Kidney (tissue), 13 donors: ENCODE measurements at regions not wholly inside any gene's neighbourhood (a gene's known extent, or its start where the extent isn't known, plus 50 kb on each side); places are given as distances from the start of the nearest gene placed in this dataset.

ENCODE experiments used
- DNase-seq, 5 donors: peaks; one replicate each; pipeline ENCODE4 v3.0.0-alpha.2; 2013 to 2020
- FAIRE-seq: peaks from 2 replicates; lab custom pipeline; 2012; peaks lifted over from hg19 to GRCh38; lab: Jason Lieb, UNC
- H3K27ac ChIP-seq, 2 donors: one replicate each; pipeline ENCODE4 v1.7.0; 2013; ENCODE audit warnings: low read depth in 2 of 2, low read length in 2 of 2, inconsistent platforms in 1 of 2
- H3K27me3 ChIP-seq: one replicate; pipeline ENCODE4 v1.7.1; 2013; ENCODE audit warnings: low read length, inconsistent platforms; ENCODE audit not compliant: control insufficient read depth, insufficient read depth
- H3K36me3 ChIP-seq, 3 donors: one replicate each; pipeline versions ENCODE4 v1.7.0 to v1.7.1; 2013; ENCODE audit warnings: low read length in 3 of 3, control low read depth in 1 of 3, inconsistent platforms in 1 of 3; ENCODE audit not compliant: insufficient read depth in 3 of 3, control insufficient read depth in 2 of 3
- H3K4me1 ChIP-seq, 3 donors: one replicate each; pipeline versions ENCODE4 v1.7.0 to v1.7.1; 2013; ENCODE audit warnings: low read length in 3 of 3, inconsistent platforms in 1 of 3, low read depth in 1 of 3; ENCODE audit not compliant: control insufficient read depth in 2 of 3, insufficient read depth in 2 of 3
- H3K4me3 ChIP-seq, 3 donors: one replicate each; pipeline versions ENCODE4 v1.7.0 to v1.8.1; 2013; ENCODE audit warnings: low read length in 3 of 3, control low read depth in 1 of 3, inconsistent platforms in 1 of 3
- H3K9ac ChIP-seq, 3 donors: one replicate each; pipeline versions ENCODE4 v1.7.0 to v1.7.1; 2013; ENCODE audit warnings: low read length in 3 of 3, control low read depth in 1 of 3, inconsistent platforms in 1 of 3
- H3K9me3 ChIP-seq, 3 donors: one replicate each; pipeline versions ENCODE4 v1.7.0 to v1.7.1; 2013; ENCODE audit warnings: low read length in 3 of 3, control low read depth in 1 of 3, inconsistent platforms in 1 of 3; ENCODE audit not compliant: control insufficient read depth in 2 of 3, insufficient read depth in 1 of 3
- intact Hi-C: fragments of 100-400 bp; cut with DNase I; formaldehyde crosslinking; loops from one replicate; pipeline ENCODE4 v1.11.1; 2022
- TF ChIP-seq, protein P1 (sequence below): IDR thresholded peaks from 3 replicates; pipeline ENCODE4 v1.5.1; 2012; ENCODE audit warnings: mild to moderate bottlenecking, moderate library complexity, borderline replicate concordance; ENCODE audit not compliant: insufficient read depth; ENCODE audit errors: extremely low read depth
- donor health status: control.
- donor health status: control.
- donor health status: control.
- donor health status: control.
- donor health status: control.
- donor health status: DM: yes; HTN: yes; CAD: no.
- donor health status: Normal renal cell carcinoma (clear cell type).

DNA sequence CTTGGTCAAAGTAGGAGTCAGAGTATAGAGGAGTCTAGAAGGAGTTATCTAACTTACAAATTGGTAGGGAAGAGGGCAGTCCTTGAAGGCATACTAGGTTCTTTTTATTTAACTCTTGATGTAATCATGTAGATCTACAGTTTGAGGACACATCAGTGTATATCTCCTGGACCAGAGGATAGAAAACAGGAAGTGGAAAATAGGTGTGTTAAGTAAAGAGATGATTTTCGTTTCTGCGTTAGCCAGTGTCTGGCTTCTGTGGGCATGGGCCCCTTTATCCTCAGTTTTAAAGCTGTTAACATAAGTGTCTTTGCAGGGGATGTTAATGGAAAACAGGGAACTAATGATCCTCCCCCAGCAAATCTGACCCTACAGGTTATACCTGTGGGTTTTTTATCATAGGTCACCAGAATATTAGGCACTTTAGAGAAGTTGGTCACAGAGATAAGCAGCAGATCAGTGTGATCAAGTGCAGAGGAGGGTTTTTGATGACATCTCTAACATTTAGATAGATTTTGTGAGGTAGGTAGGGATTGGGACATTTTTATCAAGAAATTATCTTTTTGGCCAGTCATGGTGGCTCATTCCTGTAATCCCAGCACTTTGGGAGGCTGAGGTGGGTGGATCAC is 58.6 kb upstream of the PRSS1 start:
- Histone ChIP-seq H3K27ac (no peak overlapping the region), H3K9me3 (no peaks in the 10 kb centered on the region), H3K27me3 (no peaks in the 10 kb centered on the region), H3K9ac (no peak overlapping the region), H3K4me1 (no peaks in the 10 kb centered on the region), H3K4me3 (no peak overlapping the region), H3K36me3 (no peaks in the 10 kb centered on the region)
- intact Hi-C loops, result no loop called here
- TF ChIP-seq, protein P1, sequence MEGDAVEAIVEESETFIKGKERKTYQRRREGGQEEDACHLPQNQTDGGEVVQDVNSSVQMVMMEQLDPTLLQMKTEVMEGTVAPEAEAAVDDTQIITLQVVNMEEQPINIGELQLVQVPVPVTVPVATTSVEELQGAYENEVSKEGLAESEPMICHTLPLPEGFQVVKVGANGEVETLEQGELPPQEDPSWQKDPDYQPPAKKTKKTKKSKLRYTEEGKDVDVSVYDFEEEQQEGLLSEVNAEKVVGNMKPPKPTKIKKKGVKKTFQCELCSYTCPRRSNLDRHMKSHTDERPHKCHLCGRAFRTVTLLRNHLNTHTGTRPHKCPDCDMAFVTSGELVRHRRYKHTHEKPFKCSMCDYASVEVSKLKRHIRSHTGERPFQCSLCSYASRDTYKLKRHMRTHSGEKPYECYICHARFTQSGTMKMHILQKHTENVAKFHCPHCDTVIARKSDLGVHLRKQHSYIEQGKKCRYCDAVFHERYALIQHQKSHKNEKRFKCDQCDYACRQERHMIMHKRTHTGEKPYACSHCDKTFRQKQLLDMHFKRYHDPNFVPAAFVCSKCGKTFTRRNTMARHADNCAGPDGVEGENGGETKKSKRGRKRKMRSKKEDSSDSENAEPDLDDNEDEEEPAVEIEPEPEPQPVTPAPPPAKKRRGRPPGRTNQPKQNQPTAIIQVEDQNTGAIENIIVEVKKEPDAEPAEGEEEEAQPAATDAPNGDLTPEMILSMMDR, result no peak
- DNase-seq, result no peak
- FAIRE-seq, result no peak

DNA sequence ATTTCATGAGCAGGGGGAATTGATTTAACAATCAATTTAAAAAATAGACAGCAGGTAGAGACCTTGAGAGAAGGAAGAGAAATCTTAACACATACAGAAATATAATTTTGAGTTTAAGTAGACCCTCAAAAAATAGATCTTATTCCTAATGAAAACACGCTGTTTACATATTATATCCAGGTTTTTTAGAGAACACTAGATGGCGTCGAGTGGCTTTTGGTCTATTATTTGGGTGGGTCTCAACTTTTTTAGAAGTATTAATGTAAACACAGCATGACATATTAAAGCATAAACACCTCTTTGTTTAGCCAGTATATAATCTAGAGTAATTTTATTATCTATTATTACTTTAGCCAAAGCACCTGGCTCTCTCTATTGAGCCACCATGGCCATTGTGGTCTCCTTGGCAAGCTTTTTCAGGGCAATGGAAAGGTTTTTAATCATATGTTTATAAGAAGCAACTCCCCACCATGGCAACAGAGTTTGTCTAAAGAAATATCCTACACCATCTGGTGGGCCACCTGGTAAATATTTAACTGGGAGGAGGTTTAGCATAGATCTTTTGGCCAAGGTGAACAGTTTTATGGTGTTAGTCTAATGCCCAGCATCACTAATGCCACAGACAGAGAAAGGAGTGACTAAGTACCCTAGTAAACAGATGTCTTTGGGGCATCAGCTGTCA is 59.7 kb upstream of the PRSS1 start:
- Histone ChIP-seq H3K4me3 (no peak overlapping the region), H3K4me1 (no peaks in the 10 kb centered on the region), H3K36me3 (no peaks in the 10 kb centered on the region), H3K27ac (no peak overlapping the region), H3K27me3 (no peaks in the 10 kb centered on the region), H3K9ac (no peak overlapping the region), H3K9me3 (no peaks in the 10 kb centered on the region)
- FAIRE-seq (no peak), DNase-seq (no peak)
- TF ChIP-seq, protein P1, result no peak
- intact Hi-C loops, result no loop called here

DNA sequence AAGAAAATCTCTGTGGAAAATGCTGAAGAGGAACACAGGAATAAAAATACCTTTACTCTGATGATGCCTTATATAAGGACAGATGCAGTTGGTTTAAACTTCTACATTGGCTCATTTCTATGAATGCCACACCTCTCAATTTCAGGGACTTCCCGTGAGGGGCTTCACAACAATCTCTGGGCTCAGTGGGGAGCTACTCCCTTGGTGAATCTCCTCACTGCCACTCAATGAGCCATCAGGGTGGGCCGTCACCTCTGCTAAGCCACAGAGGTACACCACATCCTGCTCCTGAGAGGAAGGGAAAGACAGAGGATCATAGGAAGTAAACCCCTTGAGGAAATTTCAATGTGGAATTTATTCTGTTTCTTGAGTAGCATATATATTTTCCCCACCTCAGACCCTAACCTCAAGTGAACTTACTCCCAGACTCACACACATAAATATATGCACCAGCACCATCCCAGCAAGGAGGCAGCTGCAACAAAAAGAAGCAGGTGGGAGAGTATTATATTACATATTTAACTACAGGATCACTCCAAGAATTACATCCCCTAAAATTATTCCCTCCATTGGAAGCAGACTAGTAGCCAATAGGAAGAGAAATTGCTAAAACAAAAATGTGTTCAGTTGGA is 63.3 kb upstream of the PRSS1 start:
- Histone ChIP-seq H3K9me3 (no peaks in the 10 kb centered on the region), H3K27ac (no peak overlapping the region), H3K4me1 (no peaks in the 10 kb centered on the region), H3K36me3 (no peaks in the 10 kb centered on the region), H3K9ac (no peak overlapping the region), H3K4me3 (no peak overlapping the region), H3K27me3 (no peaks in the 10 kb centered on the region)
- no peak for FAIRE-seq
- DNase-seq, result no peak
- TF ChIP-seq, protein P1, result no peak
- intact Hi-C loops, result no loop called here
